ENCODE measurements at regions not wholly inside any gene's neighbourhood (a gene's known extent, or its start where the extent isn't known, plus 50 kb on each side); places are given as distances from the start of the nearest gene placed in this dataset.

- TF ChIP-seq POLR2A (IDR thresholded peaks at IDR 0.05): no peak
- no peak for TF ChIP-seq CTCF (IDR thresholded peaks at IDR 0.05)
- TF ChIP-seq EP300 (IDR thresholded peaks at IDR 0.05): no peak
Measured at GRCh38 chr4:126216611-126217010, 901.9 kb downstream of the FAT4 start.
